HG03066 (cell line): ENCODE measurements at regions not wholly inside any gene's neighbourhood (a gene's known extent, or its start where the extent isn't known, plus 50 kb on each side); places are given as distances from the start of the nearest gene placed in this dataset.
A peak's percentile ranks its signal among the peaks of the same experiment; 100 is the strongest.
"Not testable (repeated sequence)": the region's sequence is repeated elsewhere in the genome, so short reads cannot be mapped to it uniquely, and the experiment has no call there.

Source experiments
- ATAC-seq: cut with Tn5 transposase; IDR thresholded peaks from one replicate; pipeline ENCODE4 v1.9.1; 2021; ENCODE audit warnings: low read depth; ENCODE audit not compliant: unreplicated experiment

GRCh38 chr5:104539618-104540350 is 977.2 kb upstream of the NUDT12 start:
- ATAC-seq: no peak

DNA sequence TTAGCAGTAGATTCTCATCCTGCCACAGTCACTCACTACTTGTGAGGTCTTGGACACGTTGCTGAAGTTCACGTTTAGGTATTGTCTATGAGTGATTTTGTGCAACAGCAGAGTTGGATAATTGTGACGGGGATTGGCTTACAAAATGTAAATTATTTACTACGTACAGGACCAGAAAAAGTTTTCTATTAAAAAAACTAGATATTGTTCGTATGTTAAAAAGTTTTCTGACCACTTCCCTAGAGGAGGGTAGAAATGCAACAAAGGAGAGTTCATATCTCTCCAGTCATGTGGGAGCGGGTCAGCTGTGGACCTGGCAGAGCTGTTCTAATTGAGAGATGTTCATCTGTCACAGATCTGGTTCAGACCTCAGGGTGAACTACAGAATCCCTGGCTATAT is 976.1 kb upstream of the NUDT12 start:
- ATAC-seq: no peak

- no peak for ATAC-seq
These were observed 970.9 kb upstream of the NUDT12 start for GRCh38 chr5:104533498-104533897.

- no peak for ATAC-seq
These were observed 964.3 kb upstream of the NUDT12 start for GRCh38 chr5:104526866-104527265.

- no peak for ATAC-seq
These were observed 951.1 kb upstream of the NUDT12 start for GRCh38 chr5:104513640-104514072.

DNA sequence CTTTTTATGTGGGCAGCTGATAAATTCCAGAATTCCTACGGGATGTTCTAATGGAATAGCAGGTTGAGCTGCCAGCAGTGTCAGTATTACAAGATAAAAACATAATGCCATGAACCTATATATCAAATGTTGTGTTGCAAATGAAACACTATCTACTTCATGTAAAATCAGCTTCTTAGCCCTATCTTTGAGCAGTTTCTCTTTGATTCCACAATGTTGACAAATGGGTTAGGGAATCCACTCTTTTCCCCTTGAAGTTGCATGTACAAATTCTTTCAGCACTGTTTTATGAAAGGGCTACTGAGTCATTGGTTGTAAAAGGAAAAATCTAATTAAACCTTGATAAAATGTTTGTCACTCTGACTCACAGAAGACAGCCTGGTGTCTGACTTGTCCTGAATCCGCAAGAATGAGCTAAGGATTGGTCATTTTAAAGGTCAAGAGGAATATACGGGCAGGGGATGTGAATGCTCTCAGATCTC is 950.6 kb upstream of the NUDT12 start:
- ATAC-seq: no peak

GRCh38 chr5:104512063-104512825 is 949.7 kb upstream of the NUDT12 start:
- no peak for ATAC-seq

- ATAC-seq: no peak
These were observed 935.7 kb upstream of the NUDT12 start for GRCh38 chr5:104498281-104498680.

DNA sequence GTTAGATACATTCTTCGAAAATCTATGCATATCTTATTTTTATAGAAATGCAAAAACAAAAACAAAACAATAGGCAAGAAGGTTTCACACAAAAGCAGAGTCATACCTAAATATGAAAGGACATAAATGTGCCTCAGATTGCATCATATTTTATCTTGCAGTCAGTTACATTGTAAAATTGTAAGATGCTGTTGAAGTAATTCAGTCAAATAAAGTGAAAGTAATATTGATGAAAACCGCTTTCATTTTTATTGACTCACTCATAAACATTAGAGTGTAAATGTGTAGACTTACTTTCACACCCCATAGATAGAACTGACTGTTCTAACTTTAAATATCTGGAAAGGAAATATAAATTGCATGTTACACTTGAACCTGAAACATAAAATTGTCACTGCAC is 931.5 kb upstream of the NUDT12 start:
- no peak for ATAC-seq

- no peak for ATAC-seq
These were observed 910.2 kb upstream of the NUDT12 start for GRCh38 chr5:104472811-104473210.

DNA sequence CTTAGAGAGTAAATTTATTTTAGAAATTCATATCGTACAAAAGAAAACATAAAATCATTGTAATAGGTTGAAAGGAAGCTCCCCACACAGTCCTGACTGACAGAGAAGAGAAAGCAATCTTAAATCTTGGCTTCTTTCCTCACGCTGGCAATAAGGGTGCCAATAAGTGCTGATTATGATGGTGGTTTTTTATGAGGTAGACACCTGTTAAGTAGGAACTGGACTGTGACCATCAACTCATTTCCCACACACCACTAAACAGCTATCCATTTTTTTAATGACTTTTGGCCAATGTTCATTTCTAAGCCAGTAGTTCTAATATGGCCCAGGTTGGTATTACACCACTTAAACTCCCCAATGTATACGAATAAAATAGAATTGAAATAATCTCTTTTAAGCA is 893.5 kb upstream of the NUDT12 start:
- no peak for ATAC-seq

- no peak for ATAC-seq
These were observed 890.0 kb upstream of the NUDT12 start for GRCh38 chr5:104452550-104452949.

GRCh38 chr5:104451911-104452310 is 889.3 kb upstream of the NUDT12 start:
- ATAC-seq: not testable (repeated sequence)

DNA sequence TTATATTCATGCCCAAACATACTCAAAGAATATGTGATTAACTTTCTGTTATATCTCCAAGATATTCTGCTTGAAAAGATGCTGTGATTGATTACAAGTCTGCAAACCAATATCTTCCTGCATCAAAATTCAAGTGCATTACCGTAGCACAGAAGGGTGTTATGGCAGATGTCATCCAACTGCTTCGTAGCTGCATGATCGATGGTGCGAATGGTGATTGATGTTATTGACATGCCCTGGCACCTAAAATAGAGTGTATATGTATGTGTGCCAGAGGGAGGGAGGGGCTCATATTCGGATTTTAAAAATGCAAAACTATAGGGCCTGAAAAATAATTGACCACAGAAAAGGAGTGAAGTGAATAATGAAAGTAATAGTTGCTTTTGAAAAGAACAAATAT is 882.1 kb upstream of the NUDT12 start:
- no peak for ATAC-seq

GRCh38 chr5:104443706-104444105 is 881.1 kb upstream of the NUDT12 start:
- no peak for ATAC-seq

DNA sequence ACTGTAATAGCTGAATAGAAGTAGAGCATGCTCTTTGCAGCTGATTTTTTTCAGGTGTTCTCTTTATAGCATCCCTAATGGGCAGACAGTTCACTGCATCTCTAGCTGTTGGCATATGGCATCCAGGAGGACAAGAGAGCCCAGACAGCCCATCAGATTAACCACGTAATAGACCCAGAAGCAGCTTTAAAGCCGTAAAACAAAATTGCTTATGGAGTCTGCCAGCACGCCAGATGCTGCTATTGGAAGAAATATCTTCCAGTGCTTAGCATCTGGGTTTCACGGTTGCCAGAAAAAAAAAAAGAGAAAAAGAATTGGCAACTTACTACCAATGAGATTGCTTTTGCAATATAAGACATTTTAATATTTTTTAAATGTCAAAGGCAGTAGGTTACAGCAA is 869.4 kb upstream of the NUDT12 start:
- ATAC-seq: no peak

DNA sequence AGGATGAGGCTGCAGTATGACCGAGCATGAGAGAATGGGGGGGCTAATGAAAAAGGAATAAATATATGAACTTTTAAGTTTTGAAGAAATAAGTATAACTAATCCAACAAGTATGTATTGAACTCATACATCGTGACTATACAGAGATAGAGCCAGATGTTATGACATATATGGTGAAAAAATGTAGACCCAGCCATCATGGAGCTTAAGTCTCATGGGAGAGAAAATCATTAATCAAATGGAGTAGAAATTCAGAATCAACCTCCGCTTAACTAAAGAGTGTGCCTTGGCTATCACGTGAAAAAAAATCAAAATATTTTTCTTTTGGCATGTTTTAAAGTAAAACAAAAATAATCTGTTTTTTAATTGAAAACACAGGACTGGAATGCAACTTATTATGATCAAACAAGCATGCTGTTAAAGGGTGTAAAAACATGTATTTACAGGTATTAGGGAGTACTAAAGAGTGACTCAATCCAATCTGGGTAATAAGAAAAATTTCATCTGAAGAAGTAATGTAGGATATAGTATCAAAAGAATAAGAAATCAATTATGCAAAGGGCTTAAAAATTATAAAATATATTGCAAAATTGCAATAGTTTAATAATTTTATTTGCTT is 868.5 kb upstream of the NUDT12 start:
- no peak for ATAC-seq

GRCh38 chr5:104429911-104430310 is 867.3 kb upstream of the NUDT12 start:
- no peak for ATAC-seq

DNA sequence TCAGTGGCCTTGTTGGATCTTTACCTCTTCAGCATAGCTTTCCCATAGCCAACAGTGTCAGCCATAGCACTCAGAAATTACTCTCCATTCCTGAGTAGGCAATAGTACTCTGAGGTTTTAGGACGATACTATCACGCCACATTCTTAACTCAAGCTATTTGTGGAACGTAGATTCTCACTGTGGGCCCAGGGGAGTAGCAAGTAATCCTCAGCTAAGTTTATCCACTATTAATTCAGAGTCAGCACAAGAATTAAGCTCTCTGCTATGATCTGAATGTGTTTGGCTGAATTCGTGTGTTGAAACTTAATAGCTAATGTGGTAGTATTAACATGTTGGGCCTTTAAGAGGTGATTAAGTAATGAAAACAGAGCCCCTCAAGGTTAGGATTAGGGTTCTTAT is 858.8 kb upstream of the NUDT12 start:
- no peak for ATAC-seq

DNA sequence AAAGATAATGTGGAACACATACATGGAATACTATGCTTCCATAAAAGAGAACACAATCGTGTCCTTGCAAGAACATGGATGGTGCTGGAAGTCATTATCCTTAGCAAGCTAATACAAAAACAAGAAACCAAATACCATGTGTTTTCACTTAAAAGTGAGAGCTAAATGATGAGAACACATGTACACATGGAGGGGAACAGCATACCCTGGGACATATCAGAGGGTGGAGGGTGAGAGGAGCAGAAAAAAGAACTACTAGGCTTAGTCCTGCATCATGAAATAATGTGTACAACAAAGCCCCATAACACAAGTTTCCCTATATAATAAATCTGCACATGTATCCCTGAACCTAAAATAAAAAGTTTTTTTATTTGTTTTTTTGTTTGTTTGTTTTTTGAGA is 855.5 kb upstream of the NUDT12 start:
- ATAC-seq: no peak

- peak; percentile 88 for ATAC-seq
These were observed 850.2 kb upstream of the NUDT12 start for GRCh38 chr5:104412649-104413240.
